CD14-positive monocyte (primary cell): ENCODE measurements at regions not wholly inside any gene's neighbourhood (a gene's known extent, or its start where the extent isn't known, plus 50 kb on each side); places are given as distances from the start of the nearest gene placed in this dataset.

Experiments used
- DNase-seq, 3 donors: peaks; one replicate each; pipeline ENCODE4 v3.0.0-alpha.2; 2011 to 2022
- H2AFZ ChIP-seq: 2 replicates; pipeline ENCODE4 v1.6.0; 2012; ENCODE audit warnings: mild to moderate bottlenecking, low read depth, low read length, inconsistent platforms; ENCODE audit not compliant: insufficient read depth, poor library complexity, severe bottlenecking
- H3K27ac ChIP-seq, 2 donors: 1 replicate in 1 of 2; 2 replicates in 1 of 2; pipeline ENCODE4 v1.5.1; 2012 to 2013; ENCODE audit warnings: low read length in 2 of 2, control low read depth in 1 of 2, inconsistent platforms in 1 of 2, low read depth in 1 of 2, mild to moderate bottlenecking in 1 of 2
- H3K27me3 ChIP-seq, 2 donors: one replicate each; pipeline versions ENCODE4 v1.6.0 to v1.6.1; 2011 to 2013; ENCODE audit warnings: low read length in 2 of 2; ENCODE audit not compliant: control insufficient read depth in 2 of 2, insufficient read depth in 2 of 2
- H3K36me3 ChIP-seq, 2 donors: replicated peaks in 1 of 2; 1 replicate in 1 of 2; 2 replicates in 1 of 2; pipeline versions ENCODE4 v1.5.1 to v1.6.1; 2012 to 2013; ENCODE audit warnings: low read length in 2 of 2, control low read depth in 1 of 2, inconsistent platforms in 1 of 2, mild to moderate bottlenecking in 1 of 2; ENCODE audit not compliant: insufficient read depth in 2 of 2, control insufficient read depth in 1 of 2
- H3K4me1 ChIP-seq, 2 donors: 1 replicate in 1 of 2; 2 replicates in 1 of 2; pipeline versions ENCODE4 v1.5.1 to v1.6.1; 2012 to 2013; ENCODE audit warnings: low read length in 2 of 2, control low read depth in 1 of 2, inconsistent platforms in 1 of 2, mild to moderate bottlenecking in 1 of 2, moderate library complexity in 1 of 2; ENCODE audit not compliant: insufficient read depth in 2 of 2, control insufficient read depth in 1 of 2
- H3K4me2 ChIP-seq: replicated peaks from 2 replicates; pipeline ENCODE3; 2012; ENCODE audit warnings: low read length, moderate library complexity, mild to moderate bottlenecking; ENCODE audit not compliant: poor library complexity, severe bottlenecking; ENCODE audit errors: extremely low read depth
- H3K4me3 ChIP-seq, 3 experiments: fragments of 200-600 bp in 1 of 3; sonication (generic) in 1 of 3; replicated peaks in 1 of 3; 1 replicate in 2 of 3; 2 replicates in 1 of 3; pipeline ENCODE4 v1.5.1; 2011 to 2013; ENCODE audit warnings: low read length in 3 of 3, mild to moderate bottlenecking in 3 of 3, control low read depth in 2 of 3, low read depth in 2 of 3, inconsistent platforms in 1 of 3, moderate library complexity in 1 of 3
- H3K79me2 ChIP-seq: 2 replicates; pipeline ENCODE4 v1.6.0; 2012; ENCODE audit warnings: mild to moderate bottlenecking, control low read depth, inconsistent platforms, low read length, moderate library complexity; ENCODE audit not compliant: insufficient read depth
- H3K9ac ChIP-seq: 2 replicates; pipeline ENCODE4 v1.6.0; 2017; ENCODE audit warnings: low read length, mild to moderate bottlenecking; ENCODE audit not compliant: insufficient read depth, poor library complexity, severe bottlenecking
- H3K9me3 ChIP-seq, 2 donors: replicated peaks in 1 of 2; 1 replicate in 1 of 2; 2 replicates in 1 of 2; pipeline versions ENCODE4 v1.5.1 to v1.6.1; 2012 to 2013; ENCODE audit warnings: low read length in 2 of 2, control low read depth in 1 of 2; ENCODE audit not compliant: control insufficient read depth in 1 of 2, insufficient read depth in 1 of 2
- H4K20me1 ChIP-seq: 2 replicates; pipeline ENCODE4 v1.6.0; 2012; ENCODE audit warnings: mild to moderate bottlenecking, low read length, control low read depth, moderate library complexity; ENCODE audit not compliant: insufficient read depth
- H3K27ac Mint-ChIP-seq, 7 donors: one replicate each; pipeline ENCODE4 v1.8.0; 2020; ENCODE audit warnings: mild to moderate bottlenecking in 7 of 7, mixed read lengths in 7 of 7, moderate library complexity in 6 of 7, inconsistent platforms in 2 of 7
- H3K27me3 Mint-ChIP-seq, 3 donors: one replicate each; pipeline ENCODE4 v1.8.0; 2021 to 2022; ENCODE audit warnings: low read depth in 3 of 3, mild to moderate bottlenecking in 3 of 3, mixed read lengths in 3 of 3, moderate library complexity in 3 of 3, inconsistent platforms in 1 of 3
- H3K36me3 Mint-ChIP-seq, 2 donors: one replicate each; pipeline ENCODE4 v1.8.0; 2020; ENCODE audit warnings: mixed read lengths in 2 of 2, inconsistent platforms in 1 of 2, mild to moderate bottlenecking in 1 of 2
- H3K4me1 Mint-ChIP-seq: one replicate; pipeline ENCODE4 v1.8.0; 2020; ENCODE audit warnings: mild to moderate bottlenecking, mixed read lengths
- H3K4me3 Mint-ChIP-seq, 2 donors: one replicate each; pipeline ENCODE4 v1.8.0; 2020; ENCODE audit warnings: mild to moderate bottlenecking in 2 of 2, mixed read lengths in 2 of 2, moderate library complexity in 1 of 2
- H3K9me3 Mint-ChIP-seq, 7 donors: one replicate each; pipeline ENCODE4 v1.8.0; 2020 to 2022; ENCODE audit warnings: mixed read lengths in 7 of 7, mild to moderate bottlenecking in 6 of 7, moderate library complexity in 6 of 7, inconsistent platforms in 2 of 7
- WGBS: methylation state at CpG from one replicate; pipeline ENCODE4 v1.1.5; 2013; ENCODE audit warnings: missing lambda C conversion rate; ENCODE audit not compliant: insufficient coverage; 5-methylcytosine and 5-hydroxymethylcytosine counted together
- intact Hi-C, 2 donors: fragments of 100-400 bp; cut with micrococcal nuclease; formaldehyde crosslinking; loops; one replicate each; pipeline versions ENCODE4 v1.15.0 to v1.15.1; 2023
- TF ChIP-seq, protein P1 (sequence below): fragments of 200-600 bp; IDR thresholded peaks from one replicate; pipeline ENCODE4 v1.8.0; 2022; ENCODE audit warnings: antibody characterized with exemption, mild to moderate bottlenecking

DNA sequence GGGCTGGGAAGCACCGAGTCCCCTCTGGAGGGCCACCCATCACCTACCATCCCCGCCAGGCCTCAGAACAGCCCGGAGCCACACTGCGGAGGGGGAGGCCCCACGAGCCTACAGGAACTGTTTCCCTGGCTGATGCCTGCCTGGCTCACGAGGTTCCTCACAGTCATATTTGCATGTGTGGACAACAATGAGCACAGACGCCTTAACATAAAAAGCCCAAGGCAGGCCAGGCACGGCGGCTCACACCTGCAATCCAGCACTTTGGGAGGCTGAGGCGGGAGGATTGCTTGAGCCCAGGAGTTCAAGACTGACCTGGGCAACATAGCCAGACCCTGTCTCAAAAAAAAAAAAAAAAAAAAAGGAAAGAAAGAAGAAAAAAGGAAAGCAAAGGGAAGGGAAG is 125.9 kb downstream of the FAM53A start:
- Histone ChIP-seq H4K20me1 (no peaks in the 10 kb centered on the region), H3K27ac (no peak overlapping the region), H3K4me1 (no peaks in the 10 kb centered on the region), H3K9ac (no peak overlapping the region), H3K4me3 (no peak overlapping the region), H3K9me3 (peaks cover 0 to 4% of the 10 kb centered on the region in 2 donors), H3K36me3 (no peaks in the 10 kb centered on the region), H3K79me2 (no peaks in the 10 kb centered on the region), H2AFZ (no peak overlapping the region), H3K27me3 (peaks cover 0 to 4% of the 10 kb centered on the region in 2 donors), H3K4me2 (no peak overlapping the region)
- Mint-ChIP-seq H3K9me3 (peaks cover 0 to 8% (median 2%) of the 10 kb centered on the region in 7 donors), H3K4me3 (peak overlapping the region in 1 of 2 donors; percentile 26), H3K4me1 (no peaks in the 10 kb centered on the region), H3K27me3 (peaks cover 25 to 40% (median 30%) of the 10 kb centered on the region in 3 donors), H3K36me3 (no peaks in the 10 kb centered on the region), H3K27ac (no peak overlapping the region)
- TF ChIP-seq, protein P1, sequence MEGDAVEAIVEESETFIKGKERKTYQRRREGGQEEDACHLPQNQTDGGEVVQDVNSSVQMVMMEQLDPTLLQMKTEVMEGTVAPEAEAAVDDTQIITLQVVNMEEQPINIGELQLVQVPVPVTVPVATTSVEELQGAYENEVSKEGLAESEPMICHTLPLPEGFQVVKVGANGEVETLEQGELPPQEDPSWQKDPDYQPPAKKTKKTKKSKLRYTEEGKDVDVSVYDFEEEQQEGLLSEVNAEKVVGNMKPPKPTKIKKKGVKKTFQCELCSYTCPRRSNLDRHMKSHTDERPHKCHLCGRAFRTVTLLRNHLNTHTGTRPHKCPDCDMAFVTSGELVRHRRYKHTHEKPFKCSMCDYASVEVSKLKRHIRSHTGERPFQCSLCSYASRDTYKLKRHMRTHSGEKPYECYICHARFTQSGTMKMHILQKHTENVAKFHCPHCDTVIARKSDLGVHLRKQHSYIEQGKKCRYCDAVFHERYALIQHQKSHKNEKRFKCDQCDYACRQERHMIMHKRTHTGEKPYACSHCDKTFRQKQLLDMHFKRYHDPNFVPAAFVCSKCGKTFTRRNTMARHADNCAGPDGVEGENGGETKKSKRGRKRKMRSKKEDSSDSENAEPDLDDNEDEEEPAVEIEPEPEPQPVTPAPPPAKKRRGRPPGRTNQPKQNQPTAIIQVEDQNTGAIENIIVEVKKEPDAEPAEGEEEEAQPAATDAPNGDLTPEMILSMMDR = no peak
- DNase-seq = no peak
- intact Hi-C loops = no loop called here
- 62% methylated on average over 8 of the region's 10 CpGs for WGBS

DNA sequence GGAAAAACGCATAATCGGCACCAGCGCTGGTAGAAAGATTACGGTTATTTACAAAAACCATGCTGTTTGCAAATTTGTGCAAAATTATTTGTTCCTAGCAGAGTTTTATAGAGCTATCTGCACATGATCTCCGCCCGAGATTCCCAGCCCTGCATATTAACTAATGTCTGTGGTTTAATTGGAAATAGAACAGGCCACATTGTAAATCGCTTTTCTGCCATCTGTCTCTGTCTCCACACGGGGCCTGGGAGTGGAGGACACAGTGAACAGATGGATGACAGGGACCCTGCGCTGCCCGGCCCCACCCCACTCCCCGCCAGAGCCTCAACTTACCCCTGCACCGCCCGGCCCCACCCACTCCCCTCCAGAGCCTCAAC is 126.9 kb downstream of the FAM53A start:
- 95% methylated on average over 4 of the region's 13 CpGs for WGBS
- Histone ChIP-seq H2AFZ (no peak overlapping the region), H3K4me1 (no peaks in the 10 kb centered on the region), H4K20me1 (no peaks in the 10 kb centered on the region), H3K27ac (no peak overlapping the region), H3K9ac (no peak overlapping the region), H3K36me3 (no peaks in the 10 kb centered on the region), H3K9me3 (peaks cover 0 to 4% of the 10 kb centered on the region in 2 donors), H3K27me3 (peaks cover 0 to 4% of the 10 kb centered on the region in 2 donors), H3K79me2 (no peaks in the 10 kb centered on the region), H3K4me3 (no peak overlapping the region), H3K4me2 (no peak overlapping the region)
- TF ChIP-seq, protein P1 = no peak
- no peak for DNase-seq
- H3K4me1 Mint-ChIP-seq = no peaks in the 10 kb centered on the region
- no peaks in the 10 kb centered on the region for H3K36me3 Mint-ChIP-seq
- H3K27ac Mint-ChIP-seq = no peak overlapping the region
- H3K4me3 Mint-ChIP-seq = peak overlapping the region in 1 of 2 donors; percentile 63
- peaks cover 25 to 40% (median 27%) of the 10 kb centered on the region in 3 donors for H3K27me3 Mint-ChIP-seq
- intact Hi-C loops = no loop called here
- H3K9me3 Mint-ChIP-seq = peaks cover 0 to 8% (median 2%) of the 10 kb centered on the region in 7 donors
